ENCODE measurements at regions not wholly inside any gene's neighbourhood (a gene's known extent, or its start where the extent isn't known, plus 50 kb on each side); places are given as distances from the start of the nearest gene placed in this dataset.

- Histone ChIP-seq H3K27me3 (replicated peaks) (no peaks in the 10 kb centered on the region), H3K36me3 (replicated peaks) (no peaks in the 10 kb centered on the region), H3K27ac (no peak overlapping the region), H3K4me3 (ENCODE audit: low read depth, low read length) (no peak overlapping the region)
- TF ChIP-seq CTCF (IDR thresholded peaks at IDR 0.05; ENCODE audit: low read depth, low read length, missing control alignments): no peak
- in situ Hi-C loops (cut with HindIII; ENCODE audit: low pct_ligation_motif_present, low sequenced_read_pairs): no loop called here
- no peak for DNase-seq
Observed at GRCh38 chr3:36303286-36303685, 77.0 kb upstream of the STAC start.

GRCh38 chr3:36305929-36306520 lies 74.3 kb upstream of the STAC start:
- in situ Hi-C loops (cut with HindIII; ENCODE audit: low pct_ligation_motif_present, low sequenced_read_pairs): no loop called here
- H3K27me3 ChIP-seq (replicated peaks): no peaks in the 10 kb centered on the region
- H3K27ac ChIP-seq: no peak overlapping the region
- peak; percentile 41 for DNase-seq
- no peak for TF ChIP-seq CTCF (IDR thresholded peaks at IDR 0.05; ENCODE audit: low read depth, low read length, missing control alignments)
- H3K4me3 ChIP-seq (ENCODE audit: low read depth, low read length): no peak overlapping the region
- H3K36me3 ChIP-seq (replicated peaks): no peaks in the 10 kb centered on the region

- in situ Hi-C loops (cut with HindIII; ENCODE audit: low pct_ligation_motif_present, low sequenced_read_pairs): no loop called here
- H3K4me3 ChIP-seq (ENCODE audit: low read depth, low read length): no peak overlapping the region
- no peaks in the 10 kb centered on the region for H3K27me3 ChIP-seq (replicated peaks)
- DNase-seq: no peak
- no peaks in the 10 kb centered on the region for H3K36me3 ChIP-seq (replicated peaks)
- TF ChIP-seq CTCF (IDR thresholded peaks at IDR 0.05; ENCODE audit: low read depth, low read length, missing control alignments): no peak
- no peak overlapping the region for H3K27ac ChIP-seq
Observed at GRCh38 chr3:36309092-36309491, 71.2 kb upstream of the STAC start.

GRCh38 chr3:36312351-36312750 lies 68.0 kb upstream of the STAC start:
- DNase-seq: no peak
- in situ Hi-C loops (cut with HindIII; ENCODE audit: low pct_ligation_motif_present, low sequenced_read_pairs): no loop called here

GRCh38 chr3:36317915-36318314 lies 62.4 kb upstream of the STAC start:
- H3K27me3 ChIP-seq (replicated peaks): no peaks in the 10 kb centered on the region
- in situ Hi-C loops (cut with HindIII; ENCODE audit: low pct_ligation_motif_present, low sequenced_read_pairs): no loop called here
- H3K27ac ChIP-seq: no peak overlapping the region
- no peaks in the 10 kb centered on the region for H3K36me3 ChIP-seq (replicated peaks)
- H3K4me3 ChIP-seq (ENCODE audit: low read depth, low read length): no peak overlapping the region
- DNase-seq: no peak
- no peak for TF ChIP-seq CTCF (IDR thresholded peaks at IDR 0.05; ENCODE audit: low read depth, low read length, missing control alignments)

More at GRCh38 chr3:36312351-36312750, 68.0 kb upstream of the STAC start:
- TF ChIP-seq CTCF (IDR thresholded peaks at IDR 0.05; ENCODE audit: low read depth, low read length, missing control alignments): no peak
- Histone ChIP-seq H3K4me3 (ENCODE audit: low read depth, low read length) (no peak overlapping the region), H3K27ac (no peak overlapping the region), H3K36me3 (replicated peaks) (no peaks in the 10 kb centered on the region), H3K27me3 (replicated peaks) (no peaks in the 10 kb centered on the region)

- no peak overlapping the region for H3K4me3 ChIP-seq (ENCODE audit: low read depth, low read length)
- no peak overlapping the region for H3K27ac ChIP-seq
- H3K27me3 ChIP-seq (replicated peaks): no peaks in the 10 kb centered on the region
- no peak for TF ChIP-seq CTCF (IDR thresholded peaks at IDR 0.05; ENCODE audit: low read depth, low read length, missing control alignments)
- DNase-seq: no peak
- in situ Hi-C loops (cut with HindIII; ENCODE audit: low pct_ligation_motif_present, low sequenced_read_pairs): no loop called here
- no peaks in the 10 kb centered on the region for H3K36me3 ChIP-seq (replicated peaks)
Observed at GRCh38 chr3:36318621-36319200, 61.6 kb upstream of the STAC start.

Measured in brain microvascular endothelial cell (primary cell).